Non-pigmented ciliary epithelial cell (primary cell): ENCODE measurements at regions not wholly inside any gene's neighbourhood (a gene's known extent, or its start where the extent isn't known, plus 50 kb on each side); places are given as distances from the start of the nearest gene placed in this dataset.
"Not testable (repeated sequence)": the region's sequence is repeated elsewhere in the genome, so short reads cannot be mapped to it uniquely, and the experiment has no call there.

ENCODE experiments used
- DNase-seq: peaks from one replicate; pipeline ENCODE4 v3.0.0-alpha.2; 2010; ENCODE audit warnings: low read depth

GRCh38 chr22:26970809-26971394, 313.5 kb downstream of the MIAT start:
- no peak for DNase-seq

GRCh38 chr22:26972286-26972685, 314.9 kb downstream of the MIAT start:
- no peak for DNase-seq

GRCh38 chr22:26972915-26973314, 315.5 kb downstream of the MIAT start:
- not testable (repeated sequence) for DNase-seq

GRCh38 chr22:26974034-26974433, 316.6 kb downstream of the MIAT start:
- no peak for DNase-seq

- no peak for DNase-seq
Observed at GRCh38 chr22:26974914-26975803, 317.8 kb downstream of the MIAT start.

- no peak for DNase-seq
Observed at GRCh38 chr22:26975865-26976264, 318.5 kb downstream of the MIAT start.

GRCh38 chr22:26977741-26978376, 320.5 kb downstream of the MIAT start:
- DNase-seq: no peak

GRCh38 chr22:26979294-26979693, 321.9 kb downstream of the MIAT start:
- no peak for DNase-seq

GRCh38 chr22:26981111-26981510, 323.7 kb downstream of the MIAT start:
- no peak for DNase-seq

- no peak for DNase-seq
Observed at GRCh38 chr22:26981541-26981940, 324.2 kb downstream of the MIAT start.

GRCh38 chr22:26983311-26983710, 325.9 kb downstream of the MIAT start:
- no peak for DNase-seq

- no peak for DNase-seq
Observed at GRCh38 chr22:26985206-26985605, 327.8 kb downstream of the MIAT start.

- DNase-seq: no peak
Observed at GRCh38 chr22:26985931-26986782, 328.8 kb downstream of the MIAT start.

GRCh38 chr22:26986884-26987283, 329.5 kb downstream of the MIAT start:
- DNase-seq: no peak

GRCh38 chr22:26990503-26991189, 333.3 kb downstream of the MIAT start:
- DNase-seq: no peak

- no peak for DNase-seq
Observed at GRCh38 chr22:26992556-26992955, 335.2 kb downstream of the MIAT start.

- DNase-seq: no peak
Observed at GRCh38 chr22:26993886-26994285, 336.5 kb downstream of the MIAT start.

GRCh38 chr22:26994801-26995200, 337.4 kb downstream of the MIAT start:
- no peak for DNase-seq

GRCh38 chr22:26995235-26995634, 337.8 kb downstream of the MIAT start:
- no peak for DNase-seq

GRCh38 chr22:26996154-26996553, 338.8 kb downstream of the MIAT start:
- DNase-seq: no peak

GRCh38 chr22:26998129-26998528, 340.7 kb downstream of the MIAT start:
- DNase-seq: no peak

GRCh38 chr22:26998716-26999115, 341.3 kb downstream of the MIAT start:
- DNase-seq: no peak
